BE2C (cell line): ENCODE measurements at regions not wholly inside any gene's neighbourhood (a gene's known extent, or its start where the extent isn't known, plus 50 kb on each side); places are given as distances from the start of the nearest gene placed in this dataset.
"Not testable (repeated sequence)": the region's sequence is repeated elsewhere in the genome, so short reads cannot be mapped to it uniquely, and the experiment has no call there.

ENCODE experiments used
- DNase-seq: peaks from one replicate; pipeline ENCODE4 v3.0.0-alpha.2; 2020
- H3K27me3 ChIP-seq: fragments of 250-450 bp; sonication (Bioruptor Pico); 2 replicates; pipeline ENCODE4 v1.5.1; 2020; ENCODE audit warnings: mild to moderate bottlenecking
- H3K36me3 ChIP-seq: fragments of 250-450 bp; sonication (Bioruptor Pico); 2 replicates; pipeline ENCODE4 v1.5.1; 2020; ENCODE audit warnings: mild to moderate bottlenecking
- H3K4me1 ChIP-seq: fragments of 250-450 bp; sonication (Bioruptor Pico); 2 replicates; pipeline ENCODE4 v1.5.1; 2020
- H3K4me3 ChIP-seq: 2 replicates; pipeline ENCODE4 v1.5.1; 2011; ENCODE audit warnings: low read depth, low read length
- H3K9me3 ChIP-seq: fragments of 250-450 bp; sonication (Bioruptor Pico); 2 replicates; pipeline ENCODE4 v1.5.1; 2020
- CTCF ChIP-seq: IDR thresholded peaks from 2 replicates; pipeline ENCODE4 v1.5.1; 2012; ENCODE audit warnings: mild to moderate bottlenecking, low read depth, low read length

- no peak for TF ChIP-seq CTCF
- Histone ChIP-seq H3K4me3 (no peak overlapping the region), H3K36me3 (no peaks in the 10 kb centered on the region), H3K27me3 (no peaks in the 10 kb centered on the region), H3K9me3 (no peaks in the 10 kb centered on the region), H3K4me1 (no peaks in the 10 kb centered on the region)
- no peak for DNase-seq
Measured at GRCh38 chr3:21914451-21914850, 163.4 kb upstream of the ZNF385D start.

GRCh38 chr3:21919383-21919782, 168.4 kb upstream of the ZNF385D start:
- DNase-seq: no peak
- H3K9me3 ChIP-seq: no peaks in the 10 kb centered on the region
- H3K27me3 ChIP-seq: no peaks in the 10 kb centered on the region
- no peak for TF ChIP-seq CTCF
- no peak overlapping the region for H3K4me3 ChIP-seq
- no peaks in the 10 kb centered on the region for H3K36me3 ChIP-seq
- H3K4me1 ChIP-seq: no peaks in the 10 kb centered on the region

GRCh38 chr3:21920421-21920861, 169.4 kb upstream of the ZNF385D start:
- no peak overlapping the region for H3K4me3 ChIP-seq
- no peak for TF ChIP-seq CTCF
- DNase-seq: no peak
- H3K9me3 ChIP-seq: no peaks in the 10 kb centered on the region
- no peaks in the 10 kb centered on the region for H3K36me3 ChIP-seq
- H3K4me1 ChIP-seq: no peaks in the 10 kb centered on the region
- H3K27me3 ChIP-seq: no peaks in the 10 kb centered on the region

GRCh38 chr3:21923156-21923555, 172.1 kb upstream of the ZNF385D start:
- H3K4me1 ChIP-seq, H3K27me3 ChIP-seq, H3K4me3 ChIP-seq, DNase-seq, H3K9me3 ChIP-seq, H3K36me3 ChIP-seq: not testable (repeated sequence)

GRCh38 chr3:21927261-21927660, 176.3 kb upstream of the ZNF385D start:
- no peak for TF ChIP-seq CTCF
- Histone ChIP-seq H3K4me1 (no peaks in the 10 kb centered on the region), H3K27me3 (no peaks in the 10 kb centered on the region), H3K36me3 (no peaks in the 10 kb centered on the region), H3K9me3 (no peaks in the 10 kb centered on the region), H3K4me3 (no peak overlapping the region)
- no peak for DNase-seq

- Histone ChIP-seq H3K36me3 (no peaks in the 10 kb centered on the region), H3K4me1 (no peaks in the 10 kb centered on the region), H3K4me3 (no peak overlapping the region), H3K9me3 (no peaks in the 10 kb centered on the region), H3K27me3 (no peaks in the 10 kb centered on the region)
- no peak for DNase-seq
- TF ChIP-seq CTCF: no peak
Measured at GRCh38 chr3:21934591-21934990, 183.6 kb upstream of the ZNF385D start.

GRCh38 chr3:21936207-21936606, 185.2 kb upstream of the ZNF385D start:
- Histone ChIP-seq H3K27me3 (no peaks in the 10 kb centered on the region), H3K36me3 (no peaks in the 10 kb centered on the region), H3K4me1 (no peaks in the 10 kb centered on the region), H3K4me3 (no peak overlapping the region), H3K9me3 (no peaks in the 10 kb centered on the region)
- no peak for DNase-seq
- TF ChIP-seq CTCF: no peak
